Endothelial cell (in vitro differentiated cells): ENCODE measurements at regions not wholly inside any gene's neighbourhood (a gene's known extent, or its start where the extent isn't known, plus 50 kb on each side); places are given as distances from the start of the nearest gene placed in this dataset.

Source experiments
- DNase-seq: peaks from one replicate; pipeline ENCODE4 v3.0.0; 2021; ENCODE audit warnings: low spot score
- H3K27ac Mint-ChIP-seq: one replicate; pipeline ENCODE4 v1.8.0; 2021; ENCODE audit warnings: mixed read lengths, inconsistent platforms; ENCODE audit not compliant: unreplicated experiment
- H3K27me3 Mint-ChIP-seq: one replicate; pipeline ENCODE4 v1.8.0; 2021; ENCODE audit warnings: mild to moderate bottlenecking, moderate library complexity, mixed read lengths, inconsistent platforms; ENCODE audit not compliant: unreplicated experiment
- H3K36me3 Mint-ChIP-seq: one replicate; pipeline ENCODE4 v1.8.0; 2021; ENCODE audit warnings: mild to moderate bottlenecking, low read depth, mixed read lengths, inconsistent platforms; ENCODE audit not compliant: unreplicated experiment
- H3K4me1 Mint-ChIP-seq: one replicate; pipeline ENCODE4 v1.8.0; 2021; ENCODE audit warnings: mild to moderate bottlenecking, mixed read lengths, inconsistent platforms; ENCODE audit not compliant: unreplicated experiment
- H3K4me3 Mint-ChIP-seq: one replicate; pipeline ENCODE4 v1.8.0; 2021; ENCODE audit warnings: mild to moderate bottlenecking, mixed read lengths, inconsistent platforms; ENCODE audit not compliant: unreplicated experiment
- H3K9me3 Mint-ChIP-seq: one replicate; pipeline ENCODE4 v1.8.0; 2021; ENCODE audit warnings: mixed read lengths, inconsistent platforms; ENCODE audit not compliant: unreplicated experiment
- CTCF ChIP-seq: fragments of 200-600 bp; sonication (generic); IDR thresholded peaks from one replicate; pipeline ENCODE4 v1.5.0; 2021; ENCODE audit warnings: antibody characterized with exemption; ENCODE audit not compliant: unreplicated experiment

GRCh38 chr3:153334558-153334957 is 172.5 kb downstream of the RAP2B start:
- no peak for TF ChIP-seq CTCF

DNA sequence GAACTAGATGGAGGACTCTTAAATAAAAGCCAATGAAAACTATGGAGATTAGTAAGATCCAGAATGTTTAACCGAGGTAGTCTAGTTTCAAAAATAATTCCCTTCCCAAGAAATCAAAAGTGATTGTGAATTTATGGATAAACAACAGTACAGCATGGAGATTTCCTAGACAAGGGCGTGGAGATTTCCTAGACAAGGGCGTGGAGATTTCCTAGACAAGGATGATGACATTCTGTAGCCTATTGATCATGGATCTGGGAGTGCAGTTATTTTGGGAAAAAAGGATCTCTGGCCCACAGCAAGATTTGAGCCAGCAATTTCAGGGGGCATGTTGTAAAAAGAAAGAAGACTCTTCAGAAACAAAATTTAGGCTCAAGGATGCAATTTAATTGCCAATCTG is 175.3 kb downstream of the RAP2B start:
- Mint-ChIP-seq H3K27me3 (no peaks in the 10 kb centered on the region), H3K9me3 (no peaks in the 10 kb centered on the region), H3K4me1 (peaks cover 4% of the 10 kb centered on the region), H3K27ac (no peak overlapping the region), H3K36me3 (no peaks in the 10 kb centered on the region), H3K4me3 (no peak overlapping the region)
- DNase-seq, result no peak
- no peak for TF ChIP-seq CTCF

More at GRCh38 chr3:153334558-153334957, 172.5 kb downstream of the RAP2B start:
- Mint-ChIP-seq H3K36me3 (no peaks in the 10 kb centered on the region), H3K27me3 (no peaks in the 10 kb centered on the region), H3K27ac (no peak overlapping the region), H3K4me3 (no peak overlapping the region), H3K9me3 (no peaks in the 10 kb centered on the region), H3K4me1 (peaks cover 4% of the 10 kb centered on the region)
- DNase-seq, result no peak

DNA sequence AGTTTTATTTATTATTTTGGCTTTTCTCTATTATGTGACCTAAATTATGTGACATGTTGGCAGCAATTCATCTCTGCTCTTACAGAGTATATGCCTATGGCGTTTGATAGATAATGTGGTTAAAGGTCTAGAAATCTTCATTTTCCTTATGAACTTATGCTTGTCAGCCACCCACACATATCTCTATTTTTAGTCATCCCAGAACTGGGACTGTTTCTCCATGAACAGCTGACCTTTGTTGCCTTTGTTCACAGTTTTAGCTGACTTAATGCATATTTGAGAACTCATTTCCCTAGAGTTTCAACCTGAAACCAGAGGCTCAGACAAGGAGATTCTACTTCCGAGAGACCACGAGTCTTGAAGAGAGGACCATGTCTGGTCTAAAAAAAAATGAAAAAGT is 176.5 kb downstream of the RAP2B start:
- Mint-ChIP-seq H3K9me3 (no peaks in the 10 kb centered on the region), H3K27me3 (no peaks in the 10 kb centered on the region), H3K36me3 (no peaks in the 10 kb centered on the region), H3K4me1 (no peaks in the 10 kb centered on the region), H3K27ac (no peak overlapping the region), H3K4me3 (no peak overlapping the region)
- no peak for TF ChIP-seq CTCF
- DNase-seq, result no peak

GRCh38 chr3:153339065-153339464 is 177.0 kb downstream of the RAP2B start:
- Mint-ChIP-seq H3K36me3 (no peaks in the 10 kb centered on the region), H3K27me3 (no peaks in the 10 kb centered on the region), H3K9me3 (no peaks in the 10 kb centered on the region), H3K27ac (no peak overlapping the region), H3K4me3 (no peak overlapping the region), H3K4me1 (no peaks in the 10 kb centered on the region)
- no peak for TF ChIP-seq CTCF
- DNase-seq, result no peak

DNA sequence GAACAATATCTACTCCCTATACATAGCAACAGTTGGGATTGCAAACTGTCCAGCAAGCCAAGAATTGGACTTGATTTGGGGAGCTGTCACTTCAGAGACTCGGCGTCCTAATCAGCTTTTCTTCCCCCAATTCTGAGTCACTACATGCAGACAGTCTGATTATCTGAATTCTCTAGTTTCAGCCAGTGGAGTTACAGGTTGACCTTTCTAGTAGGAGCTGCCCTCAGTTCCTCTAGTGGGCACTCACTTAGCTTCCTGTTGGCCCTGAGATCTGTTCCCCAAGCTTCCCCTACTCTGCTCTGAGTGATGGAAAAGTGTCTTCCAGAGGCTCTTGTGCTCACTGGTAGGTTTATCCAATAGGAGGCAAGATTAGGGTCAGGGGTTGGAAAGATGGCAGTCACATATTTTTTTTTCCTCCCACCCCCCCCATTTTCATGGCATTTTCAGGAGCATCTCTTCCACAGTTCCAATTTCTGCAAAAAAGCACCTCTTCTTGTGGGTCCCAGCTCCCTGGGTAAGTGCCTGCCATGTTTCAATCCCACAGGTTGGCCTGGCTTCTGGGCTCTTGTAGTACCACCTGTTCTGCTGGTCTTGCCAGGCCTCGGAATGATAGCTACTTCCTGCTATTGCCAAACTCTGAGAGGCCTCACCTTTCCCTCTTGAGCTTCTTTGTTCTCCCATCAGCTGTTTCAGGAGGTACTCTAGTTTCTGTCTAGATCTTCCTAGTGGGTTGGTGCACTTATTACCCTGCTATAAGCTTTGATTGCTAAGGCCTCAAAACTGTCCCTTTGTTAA is 182.2 kb downstream of the RAP2B start:
- no peaks in the 10 kb centered on the region for H3K36me3 Mint-ChIP-seq
- no peaks in the 10 kb centered on the region for H3K9me3 Mint-ChIP-seq
- H3K4me1 Mint-ChIP-seq, result no peaks in the 10 kb centered on the region
- no peak overlapping the region for H3K27ac Mint-ChIP-seq
- no peak for TF ChIP-seq CTCF
- H3K4me3 Mint-ChIP-seq, result no peak overlapping the region
- peaks cover 1% of the 10 kb centered on the region for H3K27me3 Mint-ChIP-seq
- DNase-seq, result no peak
